ENCODE measurements at regions not wholly inside any gene's neighbourhood (a gene's known extent, or its start where the extent isn't known, plus 50 kb on each side); places are given as distances from the start of the nearest gene placed in this dataset.
"Not testable (repeated sequence)": the region's sequence is repeated elsewhere in the genome, so short reads cannot be mapped to it uniquely, and the experiment has no call there.

DNA sequence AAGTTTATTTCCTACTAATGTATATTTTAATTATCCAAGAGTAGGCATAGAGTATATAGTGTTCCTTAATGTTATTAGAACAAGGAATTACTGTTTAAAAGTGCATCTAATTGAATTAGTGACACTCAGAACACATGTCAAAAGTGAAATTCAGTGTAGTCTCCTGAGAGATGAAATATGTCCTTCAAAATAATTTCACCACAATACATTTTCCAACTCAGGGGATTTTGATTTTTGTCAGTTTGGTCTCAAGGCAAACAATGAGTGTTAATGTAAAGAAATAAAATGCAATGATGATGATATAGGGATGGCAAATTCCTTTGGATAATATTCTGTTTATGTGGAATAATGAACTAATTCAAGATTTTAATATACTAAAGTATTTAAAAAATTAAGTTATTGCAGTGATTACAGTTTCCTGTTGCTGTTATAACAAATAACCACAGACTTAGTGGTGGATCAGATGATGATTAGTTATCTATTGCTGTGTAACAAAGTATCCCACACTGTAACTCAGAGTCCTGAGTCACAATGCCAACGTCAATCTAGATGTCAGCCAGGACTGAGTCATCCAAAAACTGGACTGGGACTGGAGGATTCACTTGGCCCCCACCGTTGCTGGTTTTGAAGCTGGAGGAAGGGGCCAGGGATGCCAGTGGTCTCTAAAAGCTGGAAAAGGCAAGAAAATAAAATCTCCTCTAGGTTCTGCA lies 148.0 kb upstream of the SLC7A11 start:
- Histone ChIP-seq H3K27ac (no peak overlapping the region), H3K9me3 (ENCODE audit: low read depth, low read length) (no peaks in the 10 kb centered on the region), H3K9ac (ENCODE audit: insufficient read length) (no peak overlapping the region), H3K36me3 (ENCODE audit: insufficient read depth, low read length) (no peaks in the 10 kb centered on the region), H3K4me3 (no peak overlapping the region)
- TF ChIP-seq EZH2 (IDR thresholded peaks at IDR 0.05) (no peak), FOXP2 (optimal IDR thresholded peaks at IDR 0.05; ENCODE audit: control extremely low read depth, extremely low read length, insufficient read depth) (no peak), POLR2AphosphoS5 (IDR thresholded peaks at IDR 0.05; ENCODE audit: borderline replicate concordance, low read depth, low read length) (no peak)
- DNase-seq (ENCODE audit: low read depth, low spot score): no peak

DNA sequence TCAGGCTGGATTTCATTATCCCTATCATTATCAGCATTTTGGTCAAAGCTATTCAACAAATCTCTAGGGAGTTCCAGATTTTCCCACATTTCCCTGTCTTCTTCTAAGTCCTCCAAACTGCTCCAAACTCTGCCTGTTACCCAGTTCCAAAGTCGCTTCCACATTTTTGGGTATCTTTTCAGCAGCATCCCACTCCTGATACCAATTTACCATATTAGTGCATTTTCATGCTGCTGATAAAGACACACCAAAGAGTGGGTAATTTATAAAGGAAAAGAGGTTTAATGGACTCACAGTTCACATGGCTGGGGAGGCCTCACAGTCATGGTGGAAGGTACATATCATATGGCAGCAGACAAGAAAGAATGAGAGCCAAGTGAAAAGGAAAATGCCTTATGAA lies 132.8 kb upstream of the SLC7A11 start:
- Histone ChIP-seq H3K36me3 (ENCODE audit: insufficient read depth, low read length) (no peaks in the 10 kb centered on the region), H3K4me3 (no peak overlapping the region), H3K9me3 (ENCODE audit: low read depth, low read length) (no peaks in the 10 kb centered on the region), H3K9ac (ENCODE audit: insufficient read length) (no peak overlapping the region), H3K27ac (no peak overlapping the region)
- no peak for DNase-seq (ENCODE audit: low read depth, low spot score)
- TF ChIP-seq EZH2 (IDR thresholded peaks at IDR 0.05) (no peak), FOXP2 (optimal IDR thresholded peaks at IDR 0.05; ENCODE audit: control extremely low read depth, extremely low read length, insufficient read depth) (no peak)

DNA sequence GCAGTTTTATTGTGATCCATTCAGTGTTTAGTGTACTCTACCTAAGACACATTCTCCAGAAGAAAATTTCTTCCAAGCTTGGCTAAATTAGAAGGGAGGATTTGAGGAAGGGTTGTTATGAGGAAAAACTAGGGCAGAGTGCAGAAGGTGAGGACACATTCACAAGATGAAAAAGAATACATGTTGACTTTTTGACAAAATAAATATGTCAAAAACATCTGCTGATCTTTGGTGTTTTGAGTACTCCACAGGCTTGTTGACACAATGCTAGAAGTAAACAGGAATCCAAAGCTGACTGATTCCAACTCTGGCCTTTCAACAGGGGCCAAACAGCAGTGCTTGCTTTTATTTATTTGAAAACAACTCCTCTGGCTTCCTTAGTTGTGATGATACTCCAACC lies 125.8 kb upstream of the SLC7A11 start:
- Histone ChIP-seq H3K9me3 (ENCODE audit: low read depth, low read length) (no peaks in the 10 kb centered on the region), H3K4me3 (no peak overlapping the region), H3K9ac (ENCODE audit: insufficient read length) (no peak overlapping the region), H3K36me3 (ENCODE audit: insufficient read depth, low read length) (no peaks in the 10 kb centered on the region), H3K27ac (no peak overlapping the region)
- TF ChIP-seq FOXP2 (optimal IDR thresholded peaks at IDR 0.05; ENCODE audit: control extremely low read depth, extremely low read length, insufficient read depth) (no peak), EZH2 (IDR thresholded peaks at IDR 0.05) (no peak), POLR2AphosphoS5 (IDR thresholded peaks at IDR 0.05; ENCODE audit: borderline replicate concordance, low read depth, low read length) (no peak)
- no peak for DNase-seq (ENCODE audit: low read depth, low spot score)

DNA sequence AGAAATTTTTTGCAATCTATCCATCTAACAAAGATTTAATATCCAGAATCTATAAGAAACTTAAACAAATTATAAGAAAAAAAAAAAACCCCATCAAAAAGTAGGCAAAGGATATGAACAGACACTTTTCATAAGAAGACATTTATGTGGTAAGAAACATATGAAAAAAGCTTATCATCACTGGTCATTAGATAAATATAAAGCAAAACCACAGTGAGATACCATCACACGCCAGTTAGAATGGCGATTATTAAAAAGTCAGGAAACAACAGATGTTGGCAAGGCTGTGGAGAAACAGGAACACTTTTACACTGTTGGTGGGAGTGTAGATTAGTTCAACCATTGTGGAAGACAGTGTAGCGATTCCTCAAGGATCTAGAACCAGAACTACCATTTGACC lies 110.3 kb upstream of the SLC7A11 start:
- not testable (repeated sequence) for H3K4me3 ChIP-seq; DNase-seq (ENCODE audit: low read depth, low spot score); H3K9ac ChIP-seq (ENCODE audit: insufficient read length); H3K9me3 ChIP-seq (ENCODE audit: low read depth, low read length); H3K27ac ChIP-seq; H3K36me3 ChIP-seq (ENCODE audit: insufficient read depth, low read length)

DNA sequence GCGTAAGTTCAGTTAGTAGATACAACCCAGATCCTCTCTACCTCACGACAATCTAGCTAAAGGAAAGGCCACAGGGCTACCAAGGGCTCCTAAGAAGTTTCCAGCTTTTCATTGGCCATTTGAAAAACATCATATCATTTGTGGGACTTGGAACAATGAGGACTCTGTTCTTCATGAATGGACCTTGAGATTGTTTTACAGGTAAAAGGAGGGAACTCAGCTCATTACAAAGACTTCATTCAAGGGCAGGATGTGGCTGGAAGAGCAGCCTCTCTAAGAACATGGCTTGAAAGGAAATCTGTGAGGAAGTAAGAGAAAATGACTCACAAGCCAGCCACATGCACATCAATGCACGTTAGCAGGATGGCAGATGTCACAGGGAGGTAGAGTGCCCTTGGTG lies 105.9 kb upstream of the SLC7A11 start:
- H3K9me3 ChIP-seq (ENCODE audit: low read depth, low read length): no peaks in the 10 kb centered on the region
- H3K27ac ChIP-seq: no peak overlapping the region
- no peak overlapping the region for H3K9ac ChIP-seq (ENCODE audit: insufficient read length)
- DNase-seq (ENCODE audit: low read depth, low spot score): no peak
- TF ChIP-seq POLR2AphosphoS5 (IDR thresholded peaks at IDR 0.05; ENCODE audit: borderline replicate concordance, low read depth, low read length): no peak
- no peaks in the 10 kb centered on the region for H3K36me3 ChIP-seq (ENCODE audit: insufficient read depth, low read length)
- H3K4me3 ChIP-seq: no peak overlapping the region

- TF ChIP-seq FOXP2 (optimal IDR thresholded peaks at IDR 0.05; ENCODE audit: control extremely low read depth, extremely low read length, insufficient read depth): no peak
- TF ChIP-seq EZH2 (IDR thresholded peaks at IDR 0.05): no peak
- no peak for TF ChIP-seq POLR2AphosphoS5 (IDR thresholded peaks at IDR 0.05; ENCODE audit: borderline replicate concordance, low read depth, low read length)
- no peak overlapping the region for H3K4me3 ChIP-seq
- DNase-seq (ENCODE audit: low read depth, low spot score): no peak
- no peaks in the 10 kb centered on the region for H3K9me3 ChIP-seq (ENCODE audit: low read depth, low read length)
- H3K36me3 ChIP-seq (ENCODE audit: insufficient read depth, low read length): no peaks in the 10 kb centered on the region
- no peak overlapping the region for H3K9ac ChIP-seq (ENCODE audit: insufficient read length)
- H3K27ac ChIP-seq: no peak overlapping the region
These were observed 105.4 kb upstream of the SLC7A11 start for GRCh38 chr4:138347561-138347960.

- TF ChIP-seq FOXP2 (optimal IDR thresholded peaks at IDR 0.05; ENCODE audit: control extremely low read depth, extremely low read length, insufficient read depth) (no peak), EZH2 (IDR thresholded peaks at IDR 0.05) (no peak), POLR2AphosphoS5 (IDR thresholded peaks at IDR 0.05; ENCODE audit: borderline replicate concordance, low read depth, low read length) (no peak)
- no peak overlapping the region for H3K4me3 ChIP-seq
- no peaks in the 10 kb centered on the region for H3K9me3 ChIP-seq (ENCODE audit: low read depth, low read length)
- H3K36me3 ChIP-seq (ENCODE audit: insufficient read depth, low read length): no peaks in the 10 kb centered on the region
- no peak for DNase-seq (ENCODE audit: low read depth, low spot score)
- no peak overlapping the region for H3K9ac ChIP-seq (ENCODE audit: insufficient read length)
- no peak overlapping the region for H3K27ac ChIP-seq
These were observed 102.7 kb upstream of the SLC7A11 start for GRCh38 chr4:138344851-138345250.

GRCh38 chr4:138344054-138344453 lies 101.9 kb upstream of the SLC7A11 start:
- no peaks in the 10 kb centered on the region for H3K36me3 ChIP-seq (ENCODE audit: insufficient read depth, low read length)
- H3K4me3 ChIP-seq: no peak overlapping the region
- H3K9me3 ChIP-seq (ENCODE audit: low read depth, low read length): no peaks in the 10 kb centered on the region
- H3K9ac ChIP-seq (ENCODE audit: insufficient read length): no peak overlapping the region
- no peak for TF ChIP-seq EZH2 (IDR thresholded peaks at IDR 0.05)
- no peak for TF ChIP-seq POLR2AphosphoS5 (IDR thresholded peaks at IDR 0.05; ENCODE audit: borderline replicate concordance, low read depth, low read length)
- TF ChIP-seq FOXP2 (optimal IDR thresholded peaks at IDR 0.05; ENCODE audit: control extremely low read depth, extremely low read length, insufficient read depth): no peak
- no peak for DNase-seq (ENCODE audit: low read depth, low spot score)
- no peak overlapping the region for H3K27ac ChIP-seq

DNA sequence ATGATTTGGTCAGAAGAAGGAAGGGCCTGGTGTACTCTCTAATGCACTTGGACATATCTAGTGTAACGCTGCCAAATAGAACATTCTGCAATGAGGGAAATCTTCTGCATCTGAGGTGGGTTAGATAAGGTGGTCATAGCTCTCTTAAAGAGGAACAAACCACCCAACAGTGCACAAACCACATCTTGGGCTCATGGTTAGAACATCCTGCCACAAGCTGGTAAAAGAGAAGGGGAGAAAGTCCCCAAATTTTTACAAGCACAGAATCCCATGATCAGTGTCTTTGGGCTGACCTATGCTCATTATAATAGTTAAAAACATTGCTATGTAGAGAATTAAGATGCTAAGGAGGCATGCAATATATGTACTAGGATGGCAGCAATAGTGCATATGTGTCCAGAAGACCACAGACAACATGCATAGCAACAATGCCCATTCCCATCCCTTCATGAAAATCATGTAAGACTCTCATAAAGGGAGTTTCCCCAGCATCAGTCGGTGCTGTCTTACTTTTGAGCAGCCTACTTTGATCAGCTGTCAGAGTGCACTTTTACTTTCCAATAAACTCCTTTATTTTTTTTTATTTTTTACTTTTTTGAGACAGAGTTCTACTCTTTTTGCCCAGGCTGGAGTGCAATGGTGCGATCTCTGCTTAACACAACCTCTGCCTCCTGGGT lies 99.7 kb upstream of the SLC7A11 start:
- no peak for DNase-seq (ENCODE audit: low read depth, low spot score)
- Histone ChIP-seq H3K36me3 (ENCODE audit: insufficient read depth, low read length) (no peaks in the 10 kb centered on the region), H3K9me3 (ENCODE audit: low read depth, low read length) (no peaks in the 10 kb centered on the region), H3K27ac (no peak overlapping the region), H3K9ac (ENCODE audit: insufficient read length) (no peak overlapping the region), H3K4me3 (no peak overlapping the region)
- TF ChIP-seq POLR2AphosphoS5 (IDR thresholded peaks at IDR 0.05; ENCODE audit: borderline replicate concordance, low read depth, low read length) (no peak), EZH2 (IDR thresholded peaks at IDR 0.05) (no peak), FOXP2 (optimal IDR thresholded peaks at IDR 0.05; ENCODE audit: control extremely low read depth, extremely low read length, insufficient read depth) (no peak)
